ENCODE measurements at regions not wholly inside any gene's neighbourhood (a gene's known extent, or its start where the extent isn't known, plus 50 kb on each side); places are given as distances from the start of the nearest gene placed in this dataset.

- Histone ChIP-seq H3K9me3 (ENCODE audit: severe bottlenecking) (no peaks in the 10 kb centered on the region), H3K4me1 (ENCODE audit: insufficient read depth, poor library complexity, severe bottlenecking) (peaks cover 20% of the 10 kb centered on the region), H3K36me3 (ENCODE audit: low read depth) (no peaks in the 10 kb centered on the region), H3K4me3 (ENCODE audit: severe bottlenecking) (no peak overlapping the region), H3K27ac (ENCODE audit: poor library complexity, severe bottlenecking) (no peak overlapping the region), H3K27me3 (ENCODE audit: insufficient read depth, poor library complexity, severe bottlenecking) (no peaks in the 10 kb centered on the region)
- no peak for DNase-seq (ENCODE audit: low spot score)
- TF ChIP-seq CTCF (IDR thresholded peaks at IDR 0.05; ENCODE audit: poor library complexity, severe bottlenecking) = no peak
- ATAC-seq (ENCODE audit: low read depth) = no peak
Observed at GRCh38 chr3:106113747-106114146, 244.9 kb upstream of the CBLB start.

GRCh38 chr3:106114220-106114619 is 245.4 kb upstream of the CBLB start:
- H3K4me1 ChIP-seq (ENCODE audit: insufficient read depth, poor library complexity, severe bottlenecking) = peaks cover 20% of the 10 kb centered on the region
- no peak for DNase-seq (ENCODE audit: low spot score)

GRCh38 chr3:106114848-106115247 is 246.0 kb upstream of the CBLB start:
- no peak overlapping the region for H3K27ac ChIP-seq (ENCODE audit: poor library complexity, severe bottlenecking)
- no peak for TF ChIP-seq CTCF (IDR thresholded peaks at IDR 0.05; ENCODE audit: poor library complexity, severe bottlenecking)
- H3K36me3 ChIP-seq (ENCODE audit: low read depth) = no peaks in the 10 kb centered on the region
- ATAC-seq (ENCODE audit: low read depth) = peak; percentile 45; the same call in 1 of the 3 replicates
- no peak for DNase-seq (ENCODE audit: low spot score)
- H3K4me1 ChIP-seq (ENCODE audit: insufficient read depth, poor library complexity, severe bottlenecking) = peaks cover 20% of the 10 kb centered on the region
- H3K27me3 ChIP-seq (ENCODE audit: insufficient read depth, poor library complexity, severe bottlenecking) = no peaks in the 10 kb centered on the region
- no peaks in the 10 kb centered on the region for H3K9me3 ChIP-seq (ENCODE audit: severe bottlenecking)
- no peak overlapping the region for H3K4me3 ChIP-seq (ENCODE audit: severe bottlenecking)

More at GRCh38 chr3:106114220-106114619, 245.4 kb upstream of the CBLB start:
- Histone ChIP-seq H3K27me3 (ENCODE audit: insufficient read depth, poor library complexity, severe bottlenecking) (no peaks in the 10 kb centered on the region), H3K27ac (ENCODE audit: poor library complexity, severe bottlenecking) (no peak overlapping the region), H3K9me3 (ENCODE audit: severe bottlenecking) (no peaks in the 10 kb centered on the region), H3K4me3 (ENCODE audit: severe bottlenecking) (no peak overlapping the region), H3K36me3 (ENCODE audit: low read depth) (no peaks in the 10 kb centered on the region)
- no peak; the same call in 2 of the 3 replicates for ATAC-seq (ENCODE audit: low read depth)
- TF ChIP-seq CTCF (IDR thresholded peaks at IDR 0.05; ENCODE audit: poor library complexity, severe bottlenecking) = no peak

GRCh38 chr3:106115557-106115956 is 246.7 kb upstream of the CBLB start:
- Histone ChIP-seq H3K9me3 (ENCODE audit: severe bottlenecking) (no peaks in the 10 kb centered on the region), H3K27me3 (ENCODE audit: insufficient read depth, poor library complexity, severe bottlenecking) (no peaks in the 10 kb centered on the region), H3K27ac (ENCODE audit: poor library complexity, severe bottlenecking) (no peak overlapping the region), H3K4me1 (ENCODE audit: insufficient read depth, poor library complexity, severe bottlenecking) (peaks cover 20% of the 10 kb centered on the region), H3K4me3 (ENCODE audit: severe bottlenecking) (no peak overlapping the region), H3K36me3 (ENCODE audit: low read depth) (no peaks in the 10 kb centered on the region)
- TF ChIP-seq CTCF (IDR thresholded peaks at IDR 0.05; ENCODE audit: poor library complexity, severe bottlenecking) = no peak
- DNase-seq (ENCODE audit: low spot score) (no peak), ATAC-seq (ENCODE audit: low read depth) (no peak)

GRCh38 chr3:106116733-106117489 is 248.1 kb upstream of the CBLB start:
- no peaks in the 10 kb centered on the region for H3K27me3 ChIP-seq (ENCODE audit: insufficient read depth, poor library complexity, severe bottlenecking)

More at GRCh38 chr3:106116733-106117489, 248.1 kb upstream of the CBLB start:
- H3K4me1 ChIP-seq (ENCODE audit: insufficient read depth, poor library complexity, severe bottlenecking) = peaks cover 20% of the 10 kb centered on the region
- H3K27ac ChIP-seq (ENCODE audit: poor library complexity, severe bottlenecking) = no peak overlapping the region
- no peaks in the 10 kb centered on the region for H3K9me3 ChIP-seq (ENCODE audit: severe bottlenecking)
- no peak for TF ChIP-seq CTCF (IDR thresholded peaks at IDR 0.05; ENCODE audit: poor library complexity, severe bottlenecking)
- DNase-seq (ENCODE audit: low spot score) = no peak
- no peaks in the 10 kb centered on the region for H3K36me3 ChIP-seq (ENCODE audit: low read depth)
- no peak overlapping the region for H3K4me3 ChIP-seq (ENCODE audit: severe bottlenecking)
- no peak for ATAC-seq (ENCODE audit: low read depth)
